ENCODE measurements at regions not wholly inside any gene's neighbourhood (a gene's known extent, or its start where the extent isn't known, plus 50 kb on each side); places are given as distances from the start of the nearest gene placed in this dataset.
"Not testable (repeated sequence)": the region's sequence is repeated elsewhere in the genome, so short reads cannot be mapped to it uniquely, and the experiment has no call there.

GRCh38 chr2:155481141-155481540, 782.6 kb downstream of the KCNJ3 start:
- TF ChIP-seq CTCF (IDR thresholded peaks at IDR 0.05) = no peak
- TF ChIP-seq POLR2A (IDR thresholded peaks at IDR 0.05) = no peak
- no peak for TF ChIP-seq POLR2AphosphoS5 (IDR thresholded peaks at IDR 0.05; ENCODE audit: insufficient read depth in 1 of 2, low read depth in 1 of 2)
- H3K4me1 ChIP-seq = no peaks in the 10 kb centered on the region
- H3K27me3 ChIP-seq = no peaks in the 10 kb centered on the region
- H3K9me3 ChIP-seq = no peaks in the 10 kb centered on the region
- H3K4me3 ChIP-seq = no peak overlapping the region
- no peaks in the 10 kb centered on the region for H3K36me3 ChIP-seq
- intact Hi-C loops (cut with DNase I) = no loop called here
- no peak overlapping the region for H3K27ac ChIP-seq
- DNase-seq (ENCODE audit: extremely low spot score in 2 of 2) = no peak

GRCh38 chr2:155472018-155472417, 773.5 kb downstream of the KCNJ3 start:
- DNase-seq (ENCODE audit: extremely low spot score in 2 of 2); intact Hi-C loops (cut with DNase I); H3K4me3 ChIP-seq; H3K27me3 ChIP-seq; H3K9me3 ChIP-seq; H3K27ac ChIP-seq; H3K36me3 ChIP-seq; H3K4me1 ChIP-seq: not testable (repeated sequence)

- Histone ChIP-seq H3K9me3 (no peaks in the 10 kb centered on the region), H3K4me3 (no peak overlapping the region), H3K36me3 (no peaks in the 10 kb centered on the region), H3K4me1 (no peaks in the 10 kb centered on the region), H3K27ac (no peak overlapping the region), H3K27me3 (no peaks in the 10 kb centered on the region)
- TF ChIP-seq POLR2A (IDR thresholded peaks at IDR 0.05) = no peak
- TF ChIP-seq POLR2AphosphoS5 (IDR thresholded peaks at IDR 0.05; ENCODE audit: insufficient read depth in 1 of 2, low read depth in 1 of 2) = no peak
- TF ChIP-seq CTCF (IDR thresholded peaks at IDR 0.05) = no peak
- DNase-seq (ENCODE audit: extremely low spot score in 2 of 2) = no peak
- intact Hi-C loops (cut with DNase I) = no loop called here
Measured at GRCh38 chr2:155456222-155456621, 757.7 kb downstream of the KCNJ3 start.

- Histone ChIP-seq H3K9me3 (no peaks in the 10 kb centered on the region), H3K4me1 (no peaks in the 10 kb centered on the region), H3K36me3 (no peaks in the 10 kb centered on the region), H3K27ac (no peak overlapping the region), H3K27me3 (no peaks in the 10 kb centered on the region), H3K4me3 (no peak overlapping the region)
- intact Hi-C loops (cut with DNase I) = no loop called here
- TF ChIP-seq CTCF (IDR thresholded peaks at IDR 0.05) = no peak
- TF ChIP-seq POLR2AphosphoS5 (IDR thresholded peaks at IDR 0.05; ENCODE audit: insufficient read depth in 1 of 2, low read depth in 1 of 2) = no peak
- TF ChIP-seq POLR2A (IDR thresholded peaks at IDR 0.05) = no peak
- DNase-seq (ENCODE audit: extremely low spot score in 2 of 2) = no peak
Measured at GRCh38 chr2:155442755-155443372, 744.4 kb downstream of the KCNJ3 start.

GRCh38 chr2:155442088-155442487, 743.6 kb downstream of the KCNJ3 start:
- TF ChIP-seq POLR2AphosphoS5 (IDR thresholded peaks at IDR 0.05; ENCODE audit: insufficient read depth in 1 of 2, low read depth in 1 of 2) = no peak
- TF ChIP-seq POLR2A (IDR thresholded peaks at IDR 0.05) = no peak
- TF ChIP-seq CTCF (IDR thresholded peaks at IDR 0.05) = no peak
- intact Hi-C loops (cut with DNase I) = no loop called here
- no peaks in the 10 kb centered on the region for H3K9me3 ChIP-seq
- no peak overlapping the region for H3K27ac ChIP-seq
- H3K4me1 ChIP-seq = no peaks in the 10 kb centered on the region
- no peak overlapping the region for H3K4me3 ChIP-seq
- H3K27me3 ChIP-seq = no peaks in the 10 kb centered on the region
- DNase-seq (ENCODE audit: extremely low spot score in 2 of 2) = no peak
- no peaks in the 10 kb centered on the region for H3K36me3 ChIP-seq
